PC-9 (cell line): ENCODE measurements at regions not wholly inside any gene's neighbourhood (a gene's known extent, or its start where the extent isn't known, plus 50 kb on each side); places are given as distances from the start of the nearest gene placed in this dataset.

Experiments used
- BruUV-seq: library from RNA; stranded (reverse); fragments of 400-500 nt; replicated peaks from 2 replicates; lab custom pipeline; 2021; lab: Mats Ljungman, UMichigan
- CTCF ChIA-PET: fragments of 300-600 bp; sonication (Branson Sonifier 250); formaldehyde crosslinking; loops from one replicate; lab custom pipeline; 2022; ENCODE audit warnings: antibody characterized with exemption; lab: Charles Lee
- POLR2A ChIA-PET: fragments of 300-600 bp; sonication (Branson Sonifier 250); formaldehyde crosslinking; loops from one replicate; lab custom pipeline; 2022; ENCODE audit warnings: antibody characterized with exemption; ENCODE audit not compliant: unreplicated experiment; lab: Charles Lee
- DNase-seq, 2 experiments: peaks; one replicate each; pipeline versions ENCODE4 v3.0.0 to v3.0.0-alpha.2; 2015 to 2022; ENCODE audit warnings: mixed read lengths in 1 of 2
- H2AFZ ChIP-seq: fragments of 200-600 bp; sonication (generic); 2 replicates; pipeline ENCODE4 v1.8.1; 2017; ENCODE audit warnings: antibody characterized with exemption
- H3F3A ChIP-seq: fragments of 200-600 bp; sonication (generic); 2 replicates; pipeline ENCODE4 v1.8.1; 2017; ENCODE audit warnings: antibody characterized with exemption, mild to moderate bottlenecking, low read depth; ENCODE audit not compliant: insufficient read depth
- H3K27ac ChIP-seq: fragments of 200-600 bp; sonication (generic); 2 replicates; pipeline ENCODE4 v1.6.1; 2016; ENCODE audit warnings: mixed run types
- H3K27me3 ChIP-seq: fragments of 200-600 bp; sonication (generic); 2 replicates; pipeline ENCODE4 v1.6.1; 2016; ENCODE audit warnings: low read depth, mixed run types; ENCODE audit not compliant: insufficient read depth
- H3K36me3 ChIP-seq: fragments of 200-600 bp; sonication (generic); 2 replicates; pipeline ENCODE4 v1.6.1; 2016; ENCODE audit warnings: low read depth, mixed run types
- H3K4me1 ChIP-seq: fragments of 200-600 bp; sonication (generic); replicated peaks from 2 replicates; pipeline ENCODE4 v1.6.1; 2016; ENCODE audit warnings: mixed run types; ENCODE audit not compliant: insufficient read depth
- H3K4me2 ChIP-seq: fragments of 200-600 bp; sonication (generic); 2 replicates; pipeline ENCODE4 v1.6.1; 2017; ENCODE audit warnings: mixed run types
- H3K4me3 ChIP-seq: fragments of 200-600 bp; sonication (generic); 2 replicates; pipeline ENCODE4 v1.6.1; 2016; ENCODE audit warnings: mixed run types
- H3K79me2 ChIP-seq: fragments of 200-600 bp; sonication (generic); 2 replicates; pipeline ENCODE4 v1.6.1; 2017; ENCODE audit warnings: low read depth, mixed run types
- H3K9me2 ChIP-seq: fragments of 200-600 bp; sonication (generic); 2 replicates; pipeline ENCODE4 v1.8.1; 2017; ENCODE audit warnings: mild to moderate bottlenecking; ENCODE audit not compliant: insufficient read depth
- H3K9me3 ChIP-seq: fragments of 200-600 bp; sonication (generic); 2 replicates; pipeline ENCODE4 v1.8.1; 2016; ENCODE audit warnings: low read depth; ENCODE audit not compliant: insufficient read depth
- H4K20me1 ChIP-seq: fragments of 200-600 bp; sonication (generic); 2 replicates; pipeline ENCODE4 v1.8.1; 2017; ENCODE audit not compliant: insufficient read depth
- EZH2 ChIP-seq: fragments of 200-600 bp; sonication (generic); IDR thresholded peaks from 2 replicates; pipeline ENCODE4 v1.8.0; 2017; ENCODE audit warnings: antibody characterized with exemption, low read depth
- intact Hi-C: fragments of 100-400 bp; cut with micrococcal nuclease; formaldehyde crosslinking; loops from one replicate; pipeline ENCODE4 v1.10.0; 2022; ENCODE audit not compliant: unreplicated experiment
- TF ChIP-seq, protein P1 (sequence below): fragments of 200-600 bp; sonication (generic); conservative IDR thresholded peaks from 2 replicates; pipeline ENCODE4 v1.6.1; 2017; ENCODE audit warnings: mixed run types, antibody characterized with exemption, mild to moderate bottlenecking, moderate library complexity

DNA sequence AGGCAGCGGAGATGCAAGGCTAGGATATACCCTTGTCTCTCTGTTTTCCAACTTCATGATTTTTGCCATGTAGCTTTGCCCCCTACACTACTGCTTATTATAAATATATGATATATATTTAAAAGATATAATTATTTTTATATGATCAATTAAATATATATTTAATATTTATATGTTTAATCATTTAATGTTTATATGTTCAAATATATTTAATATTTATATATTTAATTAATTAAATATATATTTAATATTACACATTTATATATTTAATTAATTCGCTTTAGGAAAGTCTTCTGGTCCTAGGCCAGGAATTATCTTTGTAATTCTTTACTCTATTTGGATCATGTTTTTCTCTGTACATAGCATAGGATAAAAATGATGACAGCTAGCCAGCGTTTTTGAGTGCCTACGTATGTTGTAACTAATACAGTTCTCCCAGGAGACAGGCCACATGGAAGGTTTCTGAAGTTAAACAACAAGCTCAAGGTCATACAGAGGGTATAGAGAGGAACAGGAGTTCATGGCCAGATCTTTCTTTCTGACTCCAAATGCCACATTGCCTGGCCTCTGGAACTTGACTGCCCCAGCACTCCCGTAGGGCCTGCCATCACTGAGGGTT lies 192.5 kb downstream of the KCNA5 start:
- no peak overlapping the region for H3K4me3 ChIP-seq
- no peaks in the 10 kb centered on the region for H3K9me2 ChIP-seq
- H3F3A ChIP-seq, result no peaks in the 10 kb centered on the region
- intact Hi-C loops, result no loop called here
- no peak overlapping the region for H3K4me2 ChIP-seq
- no peaks in the 10 kb centered on the region for H3K36me3 ChIP-seq
- H4K20me1 ChIP-seq, result no peaks in the 10 kb centered on the region
- peaks cover 33% of the 10 kb centered on the region for H3K27me3 ChIP-seq
- ChIA-PET CTCF (no interaction called here), POLR2A (no interaction called here)
- H3K79me2 ChIP-seq, result no peaks in the 10 kb centered on the region
- DNase-seq, result no peak
- no peak overlapping the region for H3K27ac ChIP-seq
- TF ChIP-seq EZH2, result no peak
- TF ChIP-seq, protein P1, sequence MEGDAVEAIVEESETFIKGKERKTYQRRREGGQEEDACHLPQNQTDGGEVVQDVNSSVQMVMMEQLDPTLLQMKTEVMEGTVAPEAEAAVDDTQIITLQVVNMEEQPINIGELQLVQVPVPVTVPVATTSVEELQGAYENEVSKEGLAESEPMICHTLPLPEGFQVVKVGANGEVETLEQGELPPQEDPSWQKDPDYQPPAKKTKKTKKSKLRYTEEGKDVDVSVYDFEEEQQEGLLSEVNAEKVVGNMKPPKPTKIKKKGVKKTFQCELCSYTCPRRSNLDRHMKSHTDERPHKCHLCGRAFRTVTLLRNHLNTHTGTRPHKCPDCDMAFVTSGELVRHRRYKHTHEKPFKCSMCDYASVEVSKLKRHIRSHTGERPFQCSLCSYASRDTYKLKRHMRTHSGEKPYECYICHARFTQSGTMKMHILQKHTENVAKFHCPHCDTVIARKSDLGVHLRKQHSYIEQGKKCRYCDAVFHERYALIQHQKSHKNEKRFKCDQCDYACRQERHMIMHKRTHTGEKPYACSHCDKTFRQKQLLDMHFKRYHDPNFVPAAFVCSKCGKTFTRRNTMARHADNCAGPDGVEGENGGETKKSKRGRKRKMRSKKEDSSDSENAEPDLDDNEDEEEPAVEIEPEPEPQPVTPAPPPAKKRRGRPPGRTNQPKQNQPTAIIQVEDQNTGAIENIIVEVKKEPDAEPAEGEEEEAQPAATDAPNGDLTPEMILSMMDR, result no peak
- no peaks in the 10 kb centered on the region for H3K4me1 ChIP-seq
- no TSS peak for BruUV-seq
- no peaks in the 10 kb centered on the region for H3K9me3 ChIP-seq
- H2AFZ ChIP-seq, result no peak overlapping the region

GRCh38 chr12:5242440-5242839 lies 189.5 kb upstream of the NTF3 start:
- Histone ChIP-seq H3K36me3 (no peaks in the 10 kb centered on the region), H3K9me3 (no peaks in the 10 kb centered on the region), H3K27me3 (peaks cover 7% of the 10 kb centered on the region; the same call in 1 of the 2 replicates), H4K20me1 (no peaks in the 10 kb centered on the region), H3K4me2 (no peak overlapping the region), H3K79me2 (no peaks in the 10 kb centered on the region), H2AFZ (no peak overlapping the region), H3K4me1 (no peaks in the 10 kb centered on the region), H3K27ac (no peak overlapping the region), H3F3A (no peaks in the 10 kb centered on the region), H3K9me2 (no peaks in the 10 kb centered on the region), H3K4me3 (no peak overlapping the region)
- TF ChIP-seq, protein P1, result no peak
- no peak for TF ChIP-seq EZH2
- DNase-seq, result no peak
- intact Hi-C loops, result no loop called here
- no TSS peak for BruUV-seq
- ChIA-PET CTCF (no interaction called here), POLR2A (no interaction called here)

DNA sequence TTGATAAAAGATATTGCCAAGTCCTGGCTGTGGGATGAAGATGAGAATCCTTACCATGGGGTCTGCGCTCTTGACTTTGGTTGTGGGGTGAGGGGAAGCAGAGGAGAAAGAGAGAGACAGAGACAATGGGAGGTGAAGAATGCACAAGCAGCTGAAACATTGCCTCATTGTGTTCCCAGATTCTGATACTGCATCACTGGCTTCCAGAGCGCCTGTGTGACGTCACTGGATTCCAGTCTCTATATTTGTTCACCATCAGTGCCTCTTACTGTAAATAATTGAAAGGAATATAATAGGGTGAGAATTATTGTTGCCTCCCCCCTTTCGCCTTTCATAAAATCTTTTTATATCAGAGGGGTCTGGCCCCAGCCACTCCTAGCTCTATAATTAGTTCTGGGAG lies 188.9 kb upstream of the NTF3 start:
- intact Hi-C loops, result no loop called here
- no peaks in the 10 kb centered on the region for H3K4me1 ChIP-seq
- H3F3A ChIP-seq, result no peaks in the 10 kb centered on the region
- H3K4me2 ChIP-seq, result no peak overlapping the region
- no peaks in the 10 kb centered on the region for H3K9me3 ChIP-seq
- H3K9me2 ChIP-seq, result no peaks in the 10 kb centered on the region
- H3K4me3 ChIP-seq, result no peak overlapping the region
- H3K79me2 ChIP-seq, result no peaks in the 10 kb centered on the region
- TF ChIP-seq EZH2, result no peak
- TF ChIP-seq, protein P1, result no peak
- BruUV-seq, result no TSS peak
- peaks cover 10% of the 10 kb centered on the region; the same call in 1 of the 2 replicates for H3K27me3 ChIP-seq
- H3K27ac ChIP-seq, result no peak overlapping the region
- no peak overlapping the region for H2AFZ ChIP-seq
- H3K36me3 ChIP-seq, result no peaks in the 10 kb centered on the region
- POLR2A ChIA-PET, result no interaction called here
- no peaks in the 10 kb centered on the region for H4K20me1 ChIP-seq
- CTCF ChIA-PET, result no interaction called here
- no peak for DNase-seq
